CD4-positive, alpha-beta memory T cell (primary cell): ENCODE measurements at regions not wholly inside any gene's neighbourhood (a gene's known extent, or its start where the extent isn't known, plus 50 kb on each side); places are given as distances from the start of the nearest gene placed in this dataset.

ENCODE experiments used
- CTCF ChIA-PET: fragments of 350-600 bp; sonication (Branson Sonifier 250); formaldehyde crosslinking; loops from one replicate; lab custom pipeline; 2021; ENCODE audit warnings: inconsistent platforms; ENCODE audit not compliant: partially characterized antibody; lab: Charles Lee
- POLR2A ChIA-PET: fragments of 350-600 bp; sonication (Branson Sonifier 250); formaldehyde crosslinking; loops from one replicate; lab custom pipeline; 2021; ENCODE audit not compliant: partially characterized antibody; lab: Charles Lee
- DNase-seq, 5 donors: peaks; one replicate each; pipeline versions ENCODE4 v3.0.0 to v3.0.0-alpha.2; 2020 to 2022; ENCODE audit warnings: mixed read lengths in 1 of 5
- H3K27ac ChIP-seq: one replicate; pipeline ENCODE4 v1.7.0; 2013; ENCODE audit warnings: low read depth, low read length
- H3K27me3 ChIP-seq: 2 replicates; pipeline ENCODE4 v1.7.0; 2013; ENCODE audit warnings: mild to moderate bottlenecking, low read length, moderate library complexity; ENCODE audit not compliant: insufficient read depth
- H3K36me3 ChIP-seq: 2 replicates; pipeline ENCODE4 v1.7.0; 2013; ENCODE audit warnings: mild to moderate bottlenecking, low read length, moderate library complexity; ENCODE audit not compliant: insufficient read depth
- H3K4me1 ChIP-seq: 2 replicates; pipeline ENCODE4 v1.7.0; 2013; ENCODE audit warnings: mild to moderate bottlenecking, low read length, moderate library complexity; ENCODE audit not compliant: insufficient read depth
- H3K4me3 ChIP-seq, 2 donors: one replicate each; pipeline ENCODE4 v1.7.0; 2013; ENCODE audit warnings: low read length in 2 of 2, mild to moderate bottlenecking in 1 of 2
- H3K9me3 ChIP-seq, 2 donors: one replicate each; pipeline ENCODE4 v1.7.0; 2013; ENCODE audit warnings: low read length in 2 of 2, control low read depth in 1 of 2; ENCODE audit not compliant: control insufficient read depth in 1 of 2
- H3K27ac Mint-ChIP-seq, 7 donors: one replicate each; pipeline ENCODE4 v1.8.0; 2020 to 2021; ENCODE audit warnings: mixed read lengths in 7 of 7, mild to moderate bottlenecking in 6 of 7, inconsistent platforms in 3 of 7, moderate library complexity in 3 of 7
- H3K27me3 Mint-ChIP-seq, 2 donors: one replicate each; pipeline ENCODE4 v1.8.0; 2020 to 2021; ENCODE audit warnings: mixed read lengths in 2 of 2
- H3K36me3 Mint-ChIP-seq, 2 donors: one replicate each; pipeline ENCODE4 v1.8.0; 2020 to 2021; ENCODE audit warnings: mixed read lengths in 2 of 2, inconsistent platforms in 1 of 2, mild to moderate bottlenecking in 1 of 2
- H3K4me1 Mint-ChIP-seq, 4 donors: one replicate each; pipeline ENCODE4 v1.8.0; 2020 to 2021; ENCODE audit warnings: mixed read lengths in 4 of 4, mild to moderate bottlenecking in 1 of 4
- H3K4me3 Mint-ChIP-seq, 8 donors: one replicate each; pipeline ENCODE4 v1.8.0; 2020 to 2021; ENCODE audit warnings: mixed read lengths in 8 of 8, mild to moderate bottlenecking in 7 of 8, moderate library complexity in 6 of 8, inconsistent platforms in 3 of 8
- H3K9me3 Mint-ChIP-seq, 8 donors: one replicate each; pipeline ENCODE4 v1.8.0; 2020 to 2021; ENCODE audit warnings: mixed read lengths in 8 of 8, mild to moderate bottlenecking in 5 of 8, inconsistent platforms in 3 of 8, moderate library complexity in 1 of 8
- intact Hi-C: fragments of 100-400 bp; cut with micrococcal nuclease; formaldehyde crosslinking; loops from one replicate; pipeline ENCODE4 v1.15.1; 2023

- intact Hi-C loops = no loop called here
Observed at GRCh38 chr1:29671446-29672356, 435.4 kb downstream of the PTPRU start.

GRCh38 chr1:29670752-29671151 lies 434.4 kb downstream of the PTPRU start:
- no peaks in the 10 kb centered on the region for H3K27me3 ChIP-seq
- peaks cover 0 to 1% (median 0%) of the 10 kb centered on the region in 8 donors for H3K9me3 Mint-ChIP-seq
- H3K27ac Mint-ChIP-seq = no peak overlapping the region
- intact Hi-C loops = no loop called here
- no peak overlapping the region for H3K4me3 ChIP-seq
- ChIA-PET CTCF (no interaction called here), POLR2A (no interaction called here)
- no peaks in the 10 kb centered on the region for H3K36me3 Mint-ChIP-seq
- DNase-seq = no peak
- no peak overlapping the region for H3K27ac ChIP-seq
- H3K36me3 ChIP-seq = no peaks in the 10 kb centered on the region
- H3K9me3 ChIP-seq = no peaks in the 10 kb centered on the region
- H3K4me1 Mint-ChIP-seq = no peaks in the 10 kb centered on the region
- no peak overlapping the region for H3K4me3 Mint-ChIP-seq
- no peaks in the 10 kb centered on the region for H3K4me1 ChIP-seq
- peaks cover 6 to 11% of the 10 kb centered on the region in 2 donors for H3K27me3 Mint-ChIP-seq

More at GRCh38 chr1:29671446-29672356, 435.4 kb downstream of the PTPRU start:
- no peaks in the 10 kb centered on the region for H3K9me3 ChIP-seq
- POLR2A ChIA-PET = no interaction called here
- no peak overlapping the region for H3K27ac ChIP-seq
- CTCF ChIA-PET = no interaction called here
- H3K36me3 ChIP-seq = no peaks in the 10 kb centered on the region
- Mint-ChIP-seq H3K27me3 (peaks cover 3 to 9% of the 10 kb centered on the region in 2 donors), H3K4me1 (no peaks in the 10 kb centered on the region), H3K4me3 (no peak overlapping the region), H3K9me3 (peaks cover 0 to 1% (median 0%) of the 10 kb centered on the region in 8 donors), H3K27ac (no peak overlapping the region), H3K36me3 (no peaks in the 10 kb centered on the region)
- no peaks in the 10 kb centered on the region for H3K4me1 ChIP-seq
- H3K27me3 ChIP-seq = no peaks in the 10 kb centered on the region
- no peak for DNase-seq
- H3K4me3 ChIP-seq = no peak overlapping the region

GRCh38 chr1:29669912-29670311 lies 433.6 kb downstream of the PTPRU start:
- Histone ChIP-seq H3K9me3 (no peaks in the 10 kb centered on the region), H3K4me3 (no peak overlapping the region), H3K27ac (no peak overlapping the region), H3K27me3 (no peaks in the 10 kb centered on the region), H3K4me1 (no peaks in the 10 kb centered on the region), H3K36me3 (no peaks in the 10 kb centered on the region)
- Mint-ChIP-seq H3K36me3 (no peaks in the 10 kb centered on the region), H3K27me3 (peaks cover 12 to 16% of the 10 kb centered on the region in 2 donors), H3K4me3 (no peak overlapping the region), H3K27ac (no peak overlapping the region), H3K4me1 (no peaks in the 10 kb centered on the region), H3K9me3 (peaks cover 0 to 1% (median 0%) of the 10 kb centered on the region in 8 donors)
- ChIA-PET CTCF (no interaction called here), POLR2A (no interaction called here)
- intact Hi-C loops = no loop called here
- DNase-seq = no peak

GRCh38 chr1:29669158-29669871 lies 433.0 kb downstream of the PTPRU start:
- DNase-seq = no peak
- H3K27me3 Mint-ChIP-seq = peaks cover 15 to 21% of the 10 kb centered on the region in 2 donors
- Histone ChIP-seq H3K27ac (no peak overlapping the region), H3K4me1 (no peaks in the 10 kb centered on the region), H3K9me3 (no peaks in the 10 kb centered on the region), H3K4me3 (no peak overlapping the region), H3K27me3 (peaks cover 4% of the 10 kb centered on the region), H3K36me3 (no peaks in the 10 kb centered on the region)
- ChIA-PET CTCF (no interaction called here), POLR2A (no interaction called here)
- intact Hi-C loops = no loop called here
- H3K27ac Mint-ChIP-seq = no peak overlapping the region
- no peaks in the 10 kb centered on the region for H3K4me1 Mint-ChIP-seq
- no peaks in the 10 kb centered on the region for H3K36me3 Mint-ChIP-seq
- H3K4me3 Mint-ChIP-seq = no peak overlapping the region
- peaks cover 0 to 2% (median under 1%) of the 10 kb centered on the region in 8 donors for H3K9me3 Mint-ChIP-seq

GRCh38 chr1:29668551-29669157 lies 432.3 kb downstream of the PTPRU start:
- POLR2A ChIA-PET = no interaction called here
- Histone ChIP-seq H3K36me3 (no peaks in the 10 kb centered on the region), H3K27ac (no peak overlapping the region), H3K27me3 (peaks cover 4% of the 10 kb centered on the region), H3K4me3 (no peak overlapping the region), H3K9me3 (no peaks in the 10 kb centered on the region), H3K4me1 (no peaks in the 10 kb centered on the region)
- CTCF ChIA-PET = no interaction called here
- Mint-ChIP-seq H3K27me3 (peaks cover 17 to 23% of the 10 kb centered on the region in 2 donors), H3K27ac (no peak overlapping the region), H3K36me3 (no peaks in the 10 kb centered on the region), H3K9me3 (peaks cover 0 to 3% (median under 1%) of the 10 kb centered on the region in 8 donors), H3K4me3 (no peak overlapping the region), H3K4me1 (no peaks in the 10 kb centered on the region)
- DNase-seq = no peak
- intact Hi-C loops = no loop called here

GRCh38 chr1:29667951-29668350 lies 431.6 kb downstream of the PTPRU start:
- H3K27me3 Mint-ChIP-seq = peaks cover 17 to 25% of the 10 kb centered on the region in 2 donors
- Histone ChIP-seq H3K4me3 (no peak overlapping the region), H3K4me1 (no peaks in the 10 kb centered on the region), H3K9me3 (no peaks in the 10 kb centered on the region), H3K27ac (no peak overlapping the region), H3K27me3 (peaks cover 4% of the 10 kb centered on the region), H3K36me3 (no peaks in the 10 kb centered on the region)
- DNase-seq = no peak
- intact Hi-C loops = no loop called here
- ChIA-PET POLR2A (no interaction called here), CTCF (no interaction called here)
- H3K36me3 Mint-ChIP-seq = no peaks in the 10 kb centered on the region
- H3K9me3 Mint-ChIP-seq = peaks cover 0 to 9% (median 4%) of the 10 kb centered on the region in 8 donors
- H3K27ac Mint-ChIP-seq = no peak overlapping the region
- H3K4me1 Mint-ChIP-seq = no peaks in the 10 kb centered on the region
- no peak overlapping the region for H3K4me3 Mint-ChIP-seq

- CTCF ChIA-PET = interaction anchor here (0.7 kb wide), 1 partner anchor 9 kb away, joined by 3 read pairs; no protein-coding TSS in a partner anchor
- Mint-ChIP-seq H3K27ac (no peak overlapping the region), H3K9me3 (peaks cover 8 to 30% (median 14%) of the 10 kb centered on the region in 8 donors), H3K36me3 (no peaks in the 10 kb centered on the region), H3K4me3 (no peak overlapping the region), H3K27me3 (peaks cover 22 to 24% of the 10 kb centered on the region in 2 donors), H3K4me1 (no peaks in the 10 kb centered on the region)
- Histone ChIP-seq H3K36me3 (no peaks in the 10 kb centered on the region), H3K4me1 (no peaks in the 10 kb centered on the region), H3K27me3 (peaks cover 4% of the 10 kb centered on the region), H3K9me3 (peaks cover 0 to 4% of the 10 kb centered on the region in 2 donors), H3K4me3 (no peak overlapping the region), H3K27ac (no peak overlapping the region)
- POLR2A ChIA-PET = no interaction called here
- no peak for DNase-seq
- intact Hi-C loops = no loop called here
Observed at GRCh38 chr1:29664711-29665110, 428.4 kb downstream of the PTPRU start.
